ENCODE measurements at regions not wholly inside any gene's neighbourhood (a gene's known extent, or its start where the extent isn't known, plus 50 kb on each side); places are given as distances from the start of the nearest gene placed in this dataset.

- TF ChIP-seq CTCF (IDR thresholded peaks at IDR 0.05; ENCODE audit: partially characterized antibody, unreplicated experiment): no peak
- Mint-ChIP-seq H3K27me3 (ENCODE audit: unreplicated experiment) (peaks cover 4% of the 10 kb centered on the region), H3K9me3 (ENCODE audit: unreplicated experiment) (peaks cover 2% of the 10 kb centered on the region), H3K4me1 (ENCODE audit: low read depth, unreplicated experiment) (peaks cover 10% of the 10 kb centered on the region), H3K27ac (ENCODE audit: unreplicated experiment) (no peak overlapping the region), H3K4me3 (ENCODE audit: unreplicated experiment) (no peak overlapping the region), H3K36me3 (ENCODE audit: unreplicated experiment) (no peaks in the 10 kb centered on the region)
- no peak for DNase-seq
Observed at GRCh38 chr5:172573986-172574870, 66.8 kb upstream of the NEURL1B start.

- peaks cover 2% of the 10 kb centered on the region for H3K9me3 Mint-ChIP-seq (ENCODE audit: unreplicated experiment)
- TF ChIP-seq CTCF (IDR thresholded peaks at IDR 0.05; ENCODE audit: partially characterized antibody, unreplicated experiment): no peak
- H3K36me3 Mint-ChIP-seq (ENCODE audit: unreplicated experiment): no peaks in the 10 kb centered on the region
- peaks cover 4% of the 10 kb centered on the region for H3K27me3 Mint-ChIP-seq (ENCODE audit: unreplicated experiment)
- H3K4me3 Mint-ChIP-seq (ENCODE audit: unreplicated experiment): no peak overlapping the region
- DNase-seq: no peak
- no peak overlapping the region for H3K27ac Mint-ChIP-seq (ENCODE audit: unreplicated experiment)
- peaks cover 10% of the 10 kb centered on the region for H3K4me1 Mint-ChIP-seq (ENCODE audit: low read depth, unreplicated experiment)
Observed at GRCh38 chr5:172573120-172573882, 67.8 kb upstream of the NEURL1B start.

- TF ChIP-seq CTCF (IDR thresholded peaks at IDR 0.05; ENCODE audit: partially characterized antibody, unreplicated experiment): no peak
- H3K27me3 Mint-ChIP-seq (ENCODE audit: unreplicated experiment): peaks cover 4% of the 10 kb centered on the region
- no peak for DNase-seq
- H3K4me3 Mint-ChIP-seq (ENCODE audit: unreplicated experiment): no peak overlapping the region
- peaks cover 10% of the 10 kb centered on the region for H3K4me1 Mint-ChIP-seq (ENCODE audit: low read depth, unreplicated experiment)
- H3K27ac Mint-ChIP-seq (ENCODE audit: unreplicated experiment): no peak overlapping the region
- no peaks in the 10 kb centered on the region for H3K36me3 Mint-ChIP-seq (ENCODE audit: unreplicated experiment)
- H3K9me3 Mint-ChIP-seq (ENCODE audit: unreplicated experiment): peaks cover 2% of the 10 kb centered on the region
Observed at GRCh38 chr5:172572440-172572839, 68.6 kb upstream of the NEURL1B start.

- Mint-ChIP-seq H3K36me3 (ENCODE audit: unreplicated experiment) (no peaks in the 10 kb centered on the region), H3K27ac (ENCODE audit: unreplicated experiment) (no peak overlapping the region), H3K4me3 (ENCODE audit: unreplicated experiment) (no peak overlapping the region), H3K27me3 (ENCODE audit: unreplicated experiment) (peaks cover 4% of the 10 kb centered on the region), H3K9me3 (ENCODE audit: unreplicated experiment) (peaks cover 2% of the 10 kb centered on the region), H3K4me1 (ENCODE audit: low read depth, unreplicated experiment) (peaks cover 10% of the 10 kb centered on the region)
- no peak for TF ChIP-seq CTCF (IDR thresholded peaks at IDR 0.05; ENCODE audit: partially characterized antibody, unreplicated experiment)
- no peak for DNase-seq
Observed at GRCh38 chr5:172571892-172572291, 69.2 kb upstream of the NEURL1B start.

GRCh38 chr5:172571413-172571812 is 69.7 kb upstream of the NEURL1B start:
- Mint-ChIP-seq H3K36me3 (ENCODE audit: unreplicated experiment) (no peaks in the 10 kb centered on the region), H3K27ac (ENCODE audit: unreplicated experiment) (no peak overlapping the region), H3K9me3 (ENCODE audit: unreplicated experiment) (peaks cover 2% of the 10 kb centered on the region), H3K4me1 (ENCODE audit: low read depth, unreplicated experiment) (peaks cover 10% of the 10 kb centered on the region), H3K27me3 (ENCODE audit: unreplicated experiment) (peaks cover 4% of the 10 kb centered on the region), H3K4me3 (ENCODE audit: unreplicated experiment) (no peak overlapping the region)
- no peak for DNase-seq
- TF ChIP-seq CTCF (IDR thresholded peaks at IDR 0.05; ENCODE audit: partially characterized antibody, unreplicated experiment): no peak
